GM18858 (cell line): ENCODE measurements at regions not wholly inside any gene's neighbourhood (a gene's known extent, or its start where the extent isn't known, plus 50 kb on each side); places are given as distances from the start of the nearest gene placed in this dataset.

ENCODE experiments used
- ATAC-seq: cut with Tn5 transposase; IDR thresholded peaks from one replicate; pipeline ENCODE4 v1.9.1; 2021; ENCODE audit not compliant: unreplicated experiment

GRCh38 chr3:3280396-3280795 is 100.9 kb upstream of the CRBN start:
- no peak for ATAC-seq

- ATAC-seq = no peak
Measured at GRCh38 chr3:3278073-3278472, 98.6 kb upstream of the CRBN start.

DNA sequence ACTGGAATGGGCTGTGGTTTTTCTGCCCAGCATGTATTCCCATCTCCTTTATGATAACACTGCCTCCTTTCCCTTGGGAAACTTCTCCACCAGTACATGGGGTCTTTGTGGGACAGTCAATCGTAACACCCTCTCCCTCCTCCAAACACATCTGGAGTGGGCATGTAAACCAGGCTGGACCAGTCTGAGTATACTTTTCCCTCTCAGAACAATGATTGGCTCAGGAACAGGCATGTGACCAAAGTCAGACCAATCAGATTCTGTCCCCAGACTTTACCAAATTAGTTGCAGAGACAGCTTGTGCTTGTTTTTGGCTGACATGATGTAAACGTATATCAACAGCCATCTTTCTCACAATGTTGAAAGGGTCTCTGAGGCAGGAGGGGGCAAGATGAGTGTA is 97.1 kb upstream of the CRBN start:
- no peak for ATAC-seq

- ATAC-seq = no peak
Measured at GRCh38 chr3:3264796-3265195, 85.3 kb upstream of the CRBN start.

DNA sequence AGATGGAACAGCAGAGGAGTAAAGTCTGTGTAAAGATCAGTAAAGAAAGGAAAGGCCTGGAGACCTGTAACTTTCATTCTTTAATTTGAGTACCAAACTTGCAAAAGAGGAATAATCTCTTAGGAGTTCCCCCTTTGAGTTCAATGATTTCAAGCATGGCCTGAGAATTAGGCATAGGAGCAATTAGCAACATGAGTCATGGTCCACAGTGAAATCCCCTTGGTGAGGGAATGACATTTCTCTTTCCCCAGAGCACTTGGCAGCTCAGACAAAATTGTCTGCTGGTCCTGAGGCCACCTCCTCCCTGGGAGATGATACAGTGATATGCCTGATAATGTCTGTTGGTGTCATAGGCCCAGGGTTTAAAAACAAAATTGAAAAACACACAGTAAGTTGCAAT is 81.4 kb upstream of the CRBN start:
- ATAC-seq = no peak

- no peak for ATAC-seq
Measured at GRCh38 chr3:3259181-3259580, 79.7 kb upstream of the CRBN start.

- ATAC-seq = no peak
Measured at GRCh38 chr3:3258281-3258680, 78.8 kb upstream of the CRBN start.

DNA sequence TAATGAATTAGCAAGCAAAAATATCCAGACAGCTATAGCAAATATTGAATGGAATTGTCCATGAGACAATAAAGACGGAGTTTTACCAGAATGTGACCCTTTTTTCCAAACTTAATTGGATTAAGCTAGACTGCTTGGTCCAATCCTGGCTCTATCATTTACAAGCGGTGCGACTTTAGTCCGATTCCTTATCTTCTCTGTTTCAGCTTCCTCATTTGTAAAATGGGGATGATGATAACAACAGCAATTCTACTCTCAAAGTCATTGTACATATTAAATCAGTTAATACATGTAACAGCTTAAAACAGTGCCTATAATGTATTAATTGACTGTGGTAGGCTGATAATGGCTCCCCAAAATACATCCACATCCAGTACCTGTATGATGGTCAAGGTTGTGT is 62.1 kb upstream of the CRBN start:
- ATAC-seq = no peak

DNA sequence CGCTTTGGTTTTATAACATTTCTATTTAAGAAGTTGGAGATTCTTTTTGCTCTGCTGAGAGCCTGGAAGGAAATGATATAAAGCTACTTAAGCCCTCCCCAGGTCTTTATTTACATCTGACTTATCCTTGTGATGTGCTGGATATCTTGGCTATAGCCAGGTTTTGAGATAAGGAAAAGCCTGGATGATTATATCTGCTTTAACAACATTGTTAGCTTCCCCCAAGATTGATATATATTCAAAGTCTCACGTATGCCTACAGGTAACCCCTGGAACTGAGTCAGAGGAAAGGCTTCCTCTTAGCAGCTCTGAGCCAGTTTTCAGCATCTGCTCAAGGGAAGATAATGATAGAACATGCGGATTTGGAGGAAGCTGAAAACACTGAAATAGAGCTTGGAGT is 61.5 kb upstream of the CRBN start:
- ATAC-seq = no peak

- no peak for ATAC-seq
Measured at GRCh38 chr3:3237979-3238378, 58.5 kb upstream of the CRBN start.

- no peak for ATAC-seq
Measured at GRCh38 chr3:3232251-3232650, 52.8 kb upstream of the CRBN start.
